ENCODE measurements at regions not wholly inside any gene's neighbourhood (a gene's known extent, or its start where the extent isn't known, plus 50 kb on each side); places are given as distances from the start of the nearest gene placed in this dataset.

DNA sequence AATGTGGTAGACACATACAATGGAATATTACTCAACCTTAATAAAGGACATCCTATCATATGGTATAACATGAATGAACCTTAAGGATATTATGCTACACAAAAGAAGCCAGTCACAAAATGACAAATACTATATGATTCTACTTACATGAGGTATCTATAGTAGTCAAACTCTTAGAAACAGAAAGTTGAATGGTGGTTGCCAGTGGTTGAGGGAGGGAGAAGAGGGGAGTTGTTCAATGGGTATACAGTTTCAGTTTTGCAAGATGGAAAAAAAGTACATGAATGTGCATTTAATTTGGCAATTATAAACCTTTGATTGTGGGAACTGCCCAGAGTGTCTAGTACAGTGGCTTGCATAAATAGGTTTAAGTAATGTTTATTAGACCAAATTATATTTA is 473.3 kb upstream of the ZNF608 start:
- TF ChIP-seq YY1 (IDR thresholded peaks at IDR 0.05; ENCODE audit: insufficient read depth, insufficient read length) (no peak), SUZ12 (IDR thresholded peaks at IDR 0.05; ENCODE audit: extremely low read depth, insufficient read depth, insufficient read length) (no peak), ZNF274 (IDR thresholded peaks at IDR 0.05; ENCODE audit: low read depth, low read length) (no peak)
